Breast epithelium (tissue), 4 donors: ENCODE measurements at regions not wholly inside any gene's neighbourhood (a gene's known extent, or its start where the extent isn't known, plus 50 kb on each side); places are given as distances from the start of the nearest gene placed in this dataset.
A peak's percentile ranks its signal among the peaks of the same experiment; 100 is the strongest.

Source experiments
- DNase-seq, 2 donors: peaks; one replicate each; pipeline ENCODE4 v3.0.0-alpha.2; 2019; ENCODE audit warnings: low spot score in 2 of 2
- H3K27ac ChIP-seq, 2 donors: fragments of 200-600 bp; sonication (generic) in 1 of 2; one replicate each; pipeline ENCODE4 v1.5.1; 2016 to 2019; ENCODE audit warnings: mild to moderate bottlenecking in 1 of 2
- H3K27me3 ChIP-seq, 2 donors: fragments of 200-600 bp; sonication (generic) in 1 of 2; one replicate each; pipeline versions ENCODE4 v1.5.1 to v1.6.0; 2017 to 2019; ENCODE audit warnings: control low read depth in 1 of 2, mild to moderate bottlenecking in 1 of 2
- H3K36me3 ChIP-seq: fragments of 200-600 bp; one replicate; pipeline ENCODE4 v1.5.1; 2019
- H3K4me1 ChIP-seq, 2 donors: fragments of 200-600 bp; sonication (generic); one replicate each; pipeline ENCODE4 v1.5.1; 2016 to 2019; ENCODE audit warnings: control low read depth in 1 of 2
- H3K4me3 ChIP-seq, 3 donors: fragments of 200-600 bp; sonication (generic); 1 replicate in 2 of 3; 2 replicates in 1 of 3; pipeline ENCODE4 v1.5.1; 2016 to 2019; ENCODE audit warnings: mild to moderate bottlenecking in 3 of 3, moderate library complexity in 2 of 3
- H3K9me3 ChIP-seq, 2 donors: fragments of 200-600 bp; sonication (generic) in 1 of 2; one replicate each; pipeline ENCODE4 v1.5.1; 2016 to 2019; ENCODE audit warnings: control low read depth in 1 of 2
- CTCF ChIP-seq, 3 donors: fragments of 450-650 bp; IDR thresholded peaks; one replicate each; pipeline ENCODE4 v1.5.1; 2016 to 2017; ENCODE audit warnings: antibody characterized with exemption in 3 of 3, mild to moderate bottlenecking in 3 of 3, moderate library complexity in 3 of 3
- POLR2A ChIP-seq: fragments of 450-650 bp; IDR thresholded peaks from one replicate; pipeline ENCODE4 v1.6.1; 2016; ENCODE audit warnings: antibody characterized with exemption, mild to moderate bottlenecking, moderate library complexity
- POLR2AphosphoS5 ChIP-seq, 3 donors: sonication (generic); formaldehyde crosslinking; IDR thresholded peaks; one replicate each; pipeline ENCODE4 v1.6.1; 2017; ENCODE audit warnings: antibody characterized with exemption in 3 of 3
- intact Hi-C: fragments of 100-400 bp; cut with DNase I; formaldehyde crosslinking; loops from one replicate; pipeline ENCODE4 v1.15.1; 2023; ENCODE audit warnings: low total_unique reads

DNA sequence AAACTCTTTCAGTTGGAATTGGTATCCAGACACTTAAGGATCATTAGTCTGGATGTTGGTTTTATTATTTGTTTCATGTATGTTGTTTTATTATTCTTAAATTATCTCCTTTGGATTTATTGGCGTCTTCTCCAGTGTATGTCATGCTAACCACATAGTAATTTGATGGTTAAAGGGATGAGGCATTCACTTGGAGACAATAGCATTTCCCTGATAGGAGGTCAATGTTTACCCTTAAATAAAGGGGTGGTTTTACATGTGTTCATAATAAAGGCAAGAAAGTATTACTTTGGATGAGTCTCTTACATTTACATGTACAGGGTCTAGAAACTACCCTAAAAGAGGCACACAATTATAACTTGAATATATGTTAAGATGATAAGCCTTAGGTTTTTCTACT is 51.2 kb upstream of the RNF144B start:
- H3K27ac ChIP-seq: no peak overlapping the region
- intact Hi-C loops: no loop called here
- no peaks in the 10 kb centered on the region for H3K27me3 ChIP-seq
- no peak for TF ChIP-seq CTCF (IDR thresholded peaks at IDR 0.05)
- no peak for TF ChIP-seq POLR2A
- no peak for TF ChIP-seq POLR2AphosphoS5 (IDR thresholded peaks at IDR 0.05)
- no peak for DNase-seq
- H3K9me3 ChIP-seq: no peaks in the 10 kb centered on the region
- H3K4me1 ChIP-seq: no peaks in the 10 kb centered on the region
- H3K36me3 ChIP-seq: no peaks in the 10 kb centered on the region
- no peak overlapping the region for H3K4me3 ChIP-seq

DNA sequence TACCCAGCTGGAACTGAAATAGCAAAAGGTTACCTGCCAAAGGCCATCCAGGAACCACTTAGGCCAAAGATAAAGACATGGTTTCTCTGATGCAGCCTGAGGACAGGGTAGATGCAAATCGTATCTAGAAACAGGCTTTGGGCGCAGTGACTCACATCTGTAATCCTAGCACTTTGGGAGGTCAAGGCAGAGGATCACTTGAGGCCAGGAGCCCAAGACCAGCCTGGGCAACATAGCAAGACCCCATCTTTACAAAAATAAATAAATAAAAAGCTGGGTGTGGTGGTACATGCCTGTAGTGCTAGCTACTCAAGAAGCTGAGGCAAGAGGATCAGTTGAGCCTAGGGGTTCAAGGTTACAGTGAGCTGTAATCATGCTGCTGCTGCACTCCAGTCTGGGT is 52.9 kb upstream of the RNF144B start:
- no peak overlapping the region for H3K27ac ChIP-seq
- DNase-seq: no peak
- no peaks in the 10 kb centered on the region for H3K36me3 ChIP-seq
- no peaks in the 10 kb centered on the region for H3K4me1 ChIP-seq
- intact Hi-C loops: no loop called here
- H3K27me3 ChIP-seq: no peaks in the 10 kb centered on the region
- TF ChIP-seq POLR2A: no peak
- TF ChIP-seq CTCF (IDR thresholded peaks at IDR 0.05): no peak
- no peak for TF ChIP-seq POLR2AphosphoS5 (IDR thresholded peaks at IDR 0.05)
- H3K9me3 ChIP-seq: no peaks in the 10 kb centered on the region
- H3K4me3 ChIP-seq: no peak overlapping the region

- no peaks in the 10 kb centered on the region for H3K4me1 ChIP-seq
- TF ChIP-seq POLR2A (no peak), POLR2AphosphoS5 (IDR thresholded peaks at IDR 0.05) (no peak), CTCF (IDR thresholded peaks at IDR 0.05) (no peak)
- H3K27me3 ChIP-seq: no peaks in the 10 kb centered on the region
- no peak overlapping the region for H3K27ac ChIP-seq
- DNase-seq: no peak
- no peaks in the 10 kb centered on the region for H3K9me3 ChIP-seq
- H3K36me3 ChIP-seq: no peaks in the 10 kb centered on the region
- H3K4me3 ChIP-seq: no peak overlapping the region
- intact Hi-C loops: no loop called here
These were observed 56.5 kb upstream of the RNF144B start for GRCh38 chr6:18330548-18331081.

DNA sequence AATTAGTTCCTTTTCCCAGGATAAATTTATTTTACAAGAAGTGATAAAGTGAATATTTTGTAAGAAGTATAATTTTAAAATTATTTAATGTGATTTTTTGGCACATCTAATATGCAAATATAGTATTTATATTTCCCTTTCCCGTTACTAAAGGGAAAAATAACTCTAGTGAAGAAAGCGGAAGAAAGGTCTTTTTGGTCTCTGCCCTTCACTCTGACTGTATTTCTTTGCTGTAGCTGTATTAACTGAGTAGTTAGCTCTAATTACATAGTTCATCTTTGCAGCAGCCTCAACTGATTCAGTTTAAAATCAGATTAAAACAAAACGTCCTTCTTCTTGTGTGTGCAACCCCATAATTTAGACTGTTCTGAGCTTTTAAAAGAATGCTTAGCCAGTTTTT is 57.4 kb upstream of the RNF144B start:
- TF ChIP-seq CTCF (IDR thresholded peaks at IDR 0.05) (no peak), POLR2AphosphoS5 (IDR thresholded peaks at IDR 0.05) (no peak), POLR2A (no peak)

GRCh38 chr6:18328540-18328939 is 58.6 kb upstream of the RNF144B start:
- no peaks in the 10 kb centered on the region for H3K9me3 ChIP-seq
- no peaks in the 10 kb centered on the region for H3K27me3 ChIP-seq
- peak overlapping the region in 1 of 2 donors; percentile 68 for H3K27ac ChIP-seq
- H3K4me1 ChIP-seq: no peaks in the 10 kb centered on the region
- H3K4me3 ChIP-seq: no peak overlapping the region
- no peak for TF ChIP-seq POLR2AphosphoS5 (IDR thresholded peaks at IDR 0.05)
- no peak for TF ChIP-seq CTCF (IDR thresholded peaks at IDR 0.05)
- no peak for TF ChIP-seq POLR2A
- no peak for DNase-seq
- intact Hi-C loops: loop anchor here (5.0 kb wide), 1 partner anchor 174 kb away; no protein-coding TSS in a partner anchor
- H3K36me3 ChIP-seq: no peaks in the 10 kb centered on the region

More for the DNA sequence above, 57.4 kb upstream of the RNF144B start:
- no peaks in the 10 kb centered on the region for H3K4me1 ChIP-seq
- no peak for DNase-seq
- no peak overlapping the region for H3K4me3 ChIP-seq
- H3K9me3 ChIP-seq: no peaks in the 10 kb centered on the region
- no peak overlapping the region for H3K27ac ChIP-seq
- no peaks in the 10 kb centered on the region for H3K36me3 ChIP-seq
- no peaks in the 10 kb centered on the region for H3K27me3 ChIP-seq
- intact Hi-C loops: loop anchor here (5.0 kb wide), 1 partner anchor 173 kb away; no protein-coding TSS in a partner anchor
